ENCODE measurements at regions not wholly inside any gene's neighbourhood (a gene's known extent, or its start where the extent isn't known, plus 50 kb on each side); places are given as distances from the start of the nearest gene placed in this dataset.
"Not testable (repeated sequence)": the region's sequence is repeated elsewhere in the genome, so short reads cannot be mapped to it uniquely, and the experiment has no call there.

DNA sequence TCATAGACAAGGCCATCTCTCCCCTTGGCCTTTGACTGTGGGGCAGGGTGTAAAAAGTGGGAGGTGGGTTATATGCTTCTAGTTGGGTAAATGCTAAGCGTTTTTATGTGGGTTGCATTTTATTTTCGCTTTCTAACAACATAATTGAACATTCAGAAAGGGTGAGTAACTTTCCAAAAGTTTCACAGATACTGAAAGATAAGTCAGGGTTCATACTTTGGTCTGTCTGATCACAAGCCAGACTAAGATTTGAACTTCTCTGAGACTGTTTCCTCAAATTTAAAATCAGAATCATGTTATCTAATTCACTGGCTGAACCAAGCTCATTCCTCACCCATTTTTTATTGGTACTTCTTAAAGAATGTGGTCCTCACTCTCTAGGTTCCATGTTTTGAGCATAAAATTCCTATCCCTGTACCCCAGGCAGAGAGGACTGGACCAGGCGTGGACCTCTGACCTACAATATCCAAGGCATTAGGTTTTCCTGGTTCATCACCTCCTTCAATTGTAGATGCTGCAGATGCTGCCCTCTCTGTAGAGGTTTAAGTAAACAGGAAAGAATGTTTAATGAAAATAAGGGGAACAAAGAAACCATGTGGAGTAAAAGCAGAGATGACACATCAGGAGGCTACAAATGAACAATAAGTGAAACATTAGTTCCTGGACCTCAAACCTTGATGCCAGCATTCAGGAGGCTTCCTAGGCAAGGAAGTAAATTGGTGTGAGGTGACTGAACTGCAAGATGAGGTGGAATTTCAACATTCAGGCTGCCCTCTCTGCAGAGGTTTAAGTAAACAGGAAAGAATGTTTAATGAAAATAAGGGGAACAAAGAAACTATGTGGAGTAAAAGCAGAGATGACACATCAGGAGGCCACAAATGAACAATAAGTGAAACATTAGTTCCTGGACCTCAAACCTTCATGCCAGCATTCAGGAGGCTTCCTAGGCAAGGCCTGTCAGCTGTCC is 198.8 kb upstream of the ZNF658 start:
- H3K9me2 ChIP-seq (ENCODE audit: insufficient read depth); H3K9me3 ChIP-seq (ENCODE audit: insufficient read depth, low read depth); H3K27ac ChIP-seq; DNase-seq; H3K27me3 ChIP-seq (ENCODE audit: insufficient read depth, low read depth); H3K4me1 ChIP-seq (replicated peaks; ENCODE audit: insufficient read depth); POLR2A ChIA-PET (ENCODE audit: unreplicated experiment); H4K20me1 ChIP-seq (ENCODE audit: insufficient read depth); H3K79me2 ChIP-seq (ENCODE audit: low read depth); CTCF ChIA-PET; H3F3A ChIP-seq (ENCODE audit: insufficient read depth, low read depth); intact Hi-C loops (cut with micrococcal nuclease; ENCODE audit: unreplicated experiment); BruUV-seq (replicated peaks); H3K4me2 ChIP-seq; H3K36me3 ChIP-seq (ENCODE audit: low read depth); H2AFZ ChIP-seq; H3K4me3 ChIP-seq: not testable (repeated sequence)

DNA sequence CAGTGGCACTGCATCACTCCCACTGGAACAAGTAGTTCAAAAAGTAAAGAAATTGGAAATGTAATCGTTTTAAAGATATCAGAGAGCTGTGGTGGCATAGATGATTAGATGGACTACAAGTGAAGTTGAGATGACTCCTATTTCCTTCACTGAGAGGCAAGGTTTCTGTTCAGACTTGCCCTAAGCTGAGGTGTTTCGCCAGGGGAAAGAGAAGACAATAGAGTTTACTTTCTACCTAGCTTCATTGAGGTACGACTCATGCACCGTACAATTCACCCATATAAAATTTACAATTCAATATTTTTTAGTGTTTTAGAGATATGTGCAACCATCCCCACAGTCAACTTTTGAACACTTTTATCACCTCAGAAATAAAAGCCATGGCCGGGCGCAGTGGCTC is 189.0 kb upstream of the ZNF658 start:
- H2AFZ ChIP-seq; intact Hi-C loops (cut with micrococcal nuclease; ENCODE audit: unreplicated experiment); H3K79me2 ChIP-seq (ENCODE audit: low read depth); H4K20me1 ChIP-seq (ENCODE audit: insufficient read depth); CTCF ChIA-PET; H3K4me3 ChIP-seq; H3K9me3 ChIP-seq (ENCODE audit: insufficient read depth, low read depth); POLR2A ChIA-PET (ENCODE audit: unreplicated experiment); BruUV-seq (replicated peaks); H3K4me2 ChIP-seq; H3K4me1 ChIP-seq (replicated peaks; ENCODE audit: insufficient read depth); H3K36me3 ChIP-seq (ENCODE audit: low read depth); H3K27ac ChIP-seq; H3K9me2 ChIP-seq (ENCODE audit: insufficient read depth); H3K27me3 ChIP-seq (ENCODE audit: insufficient read depth, low read depth); DNase-seq; H3F3A ChIP-seq (ENCODE audit: insufficient read depth, low read depth): not testable (repeated sequence)

DNA sequence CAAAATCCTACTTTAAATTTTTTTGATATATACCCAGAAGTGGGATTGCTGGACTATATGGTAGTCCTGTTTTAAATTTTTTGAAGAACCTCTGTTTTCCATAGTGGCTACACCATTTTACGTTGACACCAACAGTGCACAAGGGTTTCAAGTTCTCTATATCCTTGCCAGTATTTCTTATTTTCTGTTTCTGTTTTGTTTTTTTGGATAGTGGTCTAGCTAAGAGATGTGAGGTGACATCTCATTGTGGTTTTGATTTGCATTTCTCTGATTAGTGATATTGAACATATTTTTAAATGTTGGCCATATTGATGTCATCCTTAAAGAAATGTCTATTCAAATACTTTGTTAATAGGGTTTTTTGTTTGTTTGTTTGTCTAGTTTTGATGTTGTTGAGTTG is 187.7 kb upstream of the ZNF658 start:
- H3K27me3 ChIP-seq (ENCODE audit: insufficient read depth, low read depth); H3F3A ChIP-seq (ENCODE audit: insufficient read depth, low read depth); H3K4me2 ChIP-seq; DNase-seq; H3K9me2 ChIP-seq (ENCODE audit: insufficient read depth); CTCF ChIA-PET; H3K4me1 ChIP-seq (replicated peaks; ENCODE audit: insufficient read depth); H3K36me3 ChIP-seq (ENCODE audit: low read depth); intact Hi-C loops (cut with micrococcal nuclease; ENCODE audit: unreplicated experiment); H3K9me3 ChIP-seq (ENCODE audit: insufficient read depth, low read depth); H3K79me2 ChIP-seq (ENCODE audit: low read depth); H3K27ac ChIP-seq; BruUV-seq (replicated peaks); H4K20me1 ChIP-seq (ENCODE audit: insufficient read depth); H2AFZ ChIP-seq; POLR2A ChIA-PET (ENCODE audit: unreplicated experiment); H3K4me3 ChIP-seq: not testable (repeated sequence)

DNA sequence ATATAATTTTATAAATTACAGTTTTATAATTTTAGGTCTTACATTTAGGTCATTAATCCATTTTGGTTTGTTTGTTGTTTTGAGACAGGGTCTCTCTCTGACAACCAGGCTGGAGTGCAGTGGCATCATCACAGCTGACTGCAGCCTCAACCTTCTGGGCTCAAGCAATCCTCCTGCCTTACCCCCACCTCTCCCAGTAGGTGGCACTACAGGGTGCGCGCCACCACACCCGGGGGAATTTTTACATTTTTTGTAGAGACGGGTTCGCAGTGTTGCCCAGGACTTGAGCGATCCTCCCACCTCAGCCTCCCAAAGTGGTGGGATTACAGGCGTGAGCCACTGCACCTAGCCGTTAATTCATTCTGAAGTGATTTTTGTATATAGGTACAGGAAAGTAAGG is 187.0 kb upstream of the ZNF658 start:
- H3K4me1 ChIP-seq (replicated peaks; ENCODE audit: insufficient read depth); H3K27me3 ChIP-seq (ENCODE audit: insufficient read depth, low read depth); H3K4me3 ChIP-seq; H3K9me3 ChIP-seq (ENCODE audit: insufficient read depth, low read depth); H3K27ac ChIP-seq; H3K4me2 ChIP-seq; H3K36me3 ChIP-seq (ENCODE audit: low read depth); intact Hi-C loops (cut with micrococcal nuclease; ENCODE audit: unreplicated experiment); H3K79me2 ChIP-seq (ENCODE audit: low read depth); H3F3A ChIP-seq (ENCODE audit: insufficient read depth, low read depth); H2AFZ ChIP-seq; H3K9me2 ChIP-seq (ENCODE audit: insufficient read depth); CTCF ChIA-PET; POLR2A ChIA-PET (ENCODE audit: unreplicated experiment); H4K20me1 ChIP-seq (ENCODE audit: insufficient read depth); BruUV-seq (replicated peaks); DNase-seq: not testable (repeated sequence)

DNA sequence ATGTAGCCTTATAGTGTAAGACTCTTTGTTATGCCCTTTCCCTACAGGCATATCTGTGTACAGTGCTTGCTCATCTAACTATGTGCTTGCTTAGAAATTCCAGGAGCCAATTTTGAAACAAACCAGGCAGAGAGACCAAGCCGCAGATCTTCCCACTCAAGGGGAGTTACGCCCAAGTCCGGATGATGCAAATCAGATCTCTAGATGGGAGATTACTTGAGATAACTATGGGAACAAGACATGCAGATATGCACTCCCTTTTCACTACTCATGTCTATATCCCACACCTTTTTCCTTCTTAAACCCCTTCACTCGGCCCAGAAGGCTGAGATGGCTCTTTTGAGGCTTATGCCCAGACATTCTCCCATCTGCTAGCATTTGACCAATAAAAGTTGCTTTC is 179.7 kb upstream of the ZNF658 start:
- H3K4me3 ChIP-seq; H3K9me3 ChIP-seq (ENCODE audit: insufficient read depth, low read depth); H3K4me1 ChIP-seq (replicated peaks; ENCODE audit: insufficient read depth); BruUV-seq (replicated peaks); DNase-seq; POLR2A ChIA-PET (ENCODE audit: unreplicated experiment); H3K9me2 ChIP-seq (ENCODE audit: insufficient read depth); H3K36me3 ChIP-seq (ENCODE audit: low read depth); H3F3A ChIP-seq (ENCODE audit: insufficient read depth, low read depth); H4K20me1 ChIP-seq (ENCODE audit: insufficient read depth); CTCF ChIA-PET; H3K27ac ChIP-seq; H2AFZ ChIP-seq; H3K79me2 ChIP-seq (ENCODE audit: low read depth); intact Hi-C loops (cut with micrococcal nuclease; ENCODE audit: unreplicated experiment); H3K27me3 ChIP-seq (ENCODE audit: insufficient read depth, low read depth); H3K4me2 ChIP-seq: not testable (repeated sequence)

DNA sequence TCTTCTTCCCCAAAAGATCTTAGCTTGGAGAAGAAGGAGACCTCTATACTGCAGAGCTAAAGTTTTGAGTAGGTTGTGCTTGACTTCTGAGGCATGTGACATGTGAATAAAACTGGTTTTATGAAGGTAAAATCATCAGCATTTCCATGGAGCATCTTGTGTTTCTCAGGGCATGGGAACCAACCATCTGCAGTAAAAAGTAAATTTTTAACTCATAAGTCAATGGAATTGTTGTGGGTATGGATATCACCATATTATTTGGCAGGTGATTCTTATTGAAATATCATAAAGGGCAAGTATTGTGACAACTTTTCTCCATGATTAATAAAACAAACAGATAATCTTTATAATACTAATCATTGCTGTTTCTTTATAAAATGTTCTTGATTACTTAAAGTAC is 173.0 kb upstream of the ZNF658 start:
- H3K27ac ChIP-seq; BruUV-seq (replicated peaks); intact Hi-C loops (cut with micrococcal nuclease; ENCODE audit: unreplicated experiment): not testable (repeated sequence)

DNA sequence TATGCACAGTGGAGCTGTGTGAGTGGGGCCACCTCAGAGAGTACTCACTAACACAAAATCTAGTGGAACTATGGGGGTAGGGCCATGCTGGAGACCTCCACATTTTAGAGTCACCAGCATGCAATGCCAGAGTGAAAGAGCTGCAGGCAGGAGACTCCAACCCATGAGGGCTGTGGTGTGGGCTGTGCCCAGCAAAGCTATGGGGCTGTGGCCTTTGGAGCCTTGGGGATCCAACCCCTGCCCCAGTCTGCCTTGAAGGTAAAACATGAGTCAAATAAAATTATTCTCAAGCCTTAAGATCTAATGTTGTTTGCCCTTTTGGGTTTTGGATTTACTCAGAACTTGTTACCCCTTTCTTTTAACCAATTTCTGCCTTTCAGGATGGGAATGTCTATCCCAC is 163.8 kb upstream of the ZNF658 start:
- H3K4me3 ChIP-seq; POLR2A ChIA-PET (ENCODE audit: unreplicated experiment); H2AFZ ChIP-seq; H3K27me3 ChIP-seq (ENCODE audit: insufficient read depth, low read depth); BruUV-seq (replicated peaks); H3K27ac ChIP-seq; H3K4me1 ChIP-seq (replicated peaks; ENCODE audit: insufficient read depth); H3K36me3 ChIP-seq (ENCODE audit: low read depth); H3K9me3 ChIP-seq (ENCODE audit: insufficient read depth, low read depth); H3K79me2 ChIP-seq (ENCODE audit: low read depth); intact Hi-C loops (cut with micrococcal nuclease; ENCODE audit: unreplicated experiment); H3K9me2 ChIP-seq (ENCODE audit: insufficient read depth); H3F3A ChIP-seq (ENCODE audit: insufficient read depth, low read depth); H4K20me1 ChIP-seq (ENCODE audit: insufficient read depth); CTCF ChIA-PET; DNase-seq; H3K4me2 ChIP-seq: not testable (repeated sequence)

More for the DNA sequence above, 173.0 kb upstream of the ZNF658 start:
- H3K27me3 ChIP-seq (ENCODE audit: insufficient read depth, low read depth); H2AFZ ChIP-seq; H3K9me2 ChIP-seq (ENCODE audit: insufficient read depth); H3K4me1 ChIP-seq (replicated peaks; ENCODE audit: insufficient read depth); DNase-seq; CTCF ChIA-PET; POLR2A ChIA-PET (ENCODE audit: unreplicated experiment); H3K36me3 ChIP-seq (ENCODE audit: low read depth); H3K79me2 ChIP-seq (ENCODE audit: low read depth); H3K9me3 ChIP-seq (ENCODE audit: insufficient read depth, low read depth); H3F3A ChIP-seq (ENCODE audit: insufficient read depth, low read depth); H3K4me3 ChIP-seq; H4K20me1 ChIP-seq (ENCODE audit: insufficient read depth); H3K4me2 ChIP-seq: not testable (repeated sequence)

All from PC-9 (cell line).